Peyer's patch (tissue), 4 donors: ENCODE measurements at regions not wholly inside any gene's neighbourhood (a gene's known extent, or its start where the extent isn't known, plus 50 kb on each side); places are given as distances from the start of the nearest gene placed in this dataset.

Experiments
- POLR2A ChIP-seq, 2 donors: fragments of 450-650 bp; IDR thresholded peaks; one replicate each; pipeline ENCODE4 v1.5.1; 2017; ENCODE audit warnings: antibody characterized with exemption in 2 of 2, mild to moderate bottlenecking in 2 of 2, moderate library complexity in 2 of 2
- TF ChIP-seq, protein P1 (sequence below), 6 experiments: fragments of 450-650 bp in 4 of 6; fragments of 200-600 bp in 2 of 6; sonication (generic) in 1 of 6; IDR thresholded peaks; one replicate each; pipeline ENCODE4 v1.5.1; 2017 to 2019; ENCODE audit warnings: antibody characterized with exemption in 6 of 6, mild to moderate bottlenecking in 3 of 6, moderate library complexity in 1 of 6

DNA sequence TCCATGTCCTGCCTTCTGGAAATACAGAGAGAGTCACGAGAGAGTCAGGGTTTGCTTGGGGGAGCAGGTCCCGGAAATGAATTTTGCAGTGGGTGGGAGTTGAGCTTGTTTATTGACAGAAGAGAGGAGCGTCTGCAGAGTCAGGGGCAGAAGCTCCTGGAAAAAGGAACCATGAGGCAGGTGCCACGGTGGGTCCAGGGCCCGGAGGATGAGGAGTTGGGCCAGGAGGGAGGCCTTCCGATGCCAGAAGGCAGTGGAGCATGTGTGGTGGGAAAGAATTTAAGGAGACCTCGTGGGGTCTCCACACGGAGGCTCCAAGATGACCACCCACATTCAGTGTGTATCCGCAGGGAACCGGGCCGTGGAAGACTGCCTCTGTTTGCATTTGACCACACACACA, 461.2 kb downstream of the BRD1 start:
- TF ChIP-seq, protein P1, sequence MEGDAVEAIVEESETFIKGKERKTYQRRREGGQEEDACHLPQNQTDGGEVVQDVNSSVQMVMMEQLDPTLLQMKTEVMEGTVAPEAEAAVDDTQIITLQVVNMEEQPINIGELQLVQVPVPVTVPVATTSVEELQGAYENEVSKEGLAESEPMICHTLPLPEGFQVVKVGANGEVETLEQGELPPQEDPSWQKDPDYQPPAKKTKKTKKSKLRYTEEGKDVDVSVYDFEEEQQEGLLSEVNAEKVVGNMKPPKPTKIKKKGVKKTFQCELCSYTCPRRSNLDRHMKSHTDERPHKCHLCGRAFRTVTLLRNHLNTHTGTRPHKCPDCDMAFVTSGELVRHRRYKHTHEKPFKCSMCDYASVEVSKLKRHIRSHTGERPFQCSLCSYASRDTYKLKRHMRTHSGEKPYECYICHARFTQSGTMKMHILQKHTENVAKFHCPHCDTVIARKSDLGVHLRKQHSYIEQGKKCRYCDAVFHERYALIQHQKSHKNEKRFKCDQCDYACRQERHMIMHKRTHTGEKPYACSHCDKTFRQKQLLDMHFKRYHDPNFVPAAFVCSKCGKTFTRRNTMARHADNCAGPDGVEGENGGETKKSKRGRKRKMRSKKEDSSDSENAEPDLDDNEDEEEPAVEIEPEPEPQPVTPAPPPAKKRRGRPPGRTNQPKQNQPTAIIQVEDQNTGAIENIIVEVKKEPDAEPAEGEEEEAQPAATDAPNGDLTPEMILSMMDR (IDR thresholded peaks at IDR 0.05): no peak
- no peak for TF ChIP-seq POLR2A (IDR thresholded peaks at IDR 0.05)
